ENCODE measurements at regions not wholly inside any gene's neighbourhood (a gene's known extent, or its start where the extent isn't known, plus 50 kb on each side); places are given as distances from the start of the nearest gene placed in this dataset.
A peak's percentile ranks its signal among the peaks of the same experiment; 100 is the strongest.
"Not testable (repeated sequence)": the region's sequence is repeated elsewhere in the genome, so short reads cannot be mapped to it uniquely, and the experiment has no call there.

GRCh38 chr14:105598040-105598763 is 71.8 kb downstream of the TMEM121 start:
- intact Hi-C loops (cut with DNase I); DNase-seq; ATAC-seq (ENCODE audit: poor library complexity): not testable (repeated sequence)

- peak; percentile 29 for ATAC-seq (ENCODE audit: poor library complexity)
- DNase-seq; intact Hi-C loops (cut with DNase I): not testable (repeated sequence)
These were observed 72.7 kb downstream of the TMEM121 start for GRCh38 chr14:105598925-105599586.

GRCh38 chr14:105600195-105600938 is 74.0 kb downstream of the TMEM121 start:
- not testable (repeated sequence) for DNase-seq

GRCh38 chr14:105600939-105601359 is 74.6 kb downstream of the TMEM121 start:
- ATAC-seq (ENCODE audit: poor library complexity) (no peak), DNase-seq (no peak)
- intact Hi-C loops (cut with DNase I) = no loop called here

More at GRCh38 chr14:105600195-105600938, 74.0 kb downstream of the TMEM121 start:
- intact Hi-C loops (cut with DNase I); ATAC-seq (ENCODE audit: poor library complexity): not testable (repeated sequence)

- ATAC-seq (ENCODE audit: poor library complexity) (no peak), DNase-seq (no peak)
- intact Hi-C loops (cut with DNase I) = no loop called here
These were observed 75.2 kb downstream of the TMEM121 start for GRCh38 chr14:105601360-105602242.

- DNase-seq (no peak), ATAC-seq (ENCODE audit: poor library complexity) (no peak)
- intact Hi-C loops (cut with DNase I) = no loop called here
These were observed 75.9 kb downstream of the TMEM121 start for GRCh38 chr14:105602243-105602750.

- no peak for ATAC-seq (ENCODE audit: poor library complexity)
- intact Hi-C loops (cut with DNase I) = no loop called here
- DNase-seq = no peak
These were observed 76.7 kb downstream of the TMEM121 start for GRCh38 chr14:105602799-105603793.

GRCh38 chr14:105604531-105605463 is 78.4 kb downstream of the TMEM121 start:
- DNase-seq; ATAC-seq (ENCODE audit: poor library complexity); intact Hi-C loops (cut with DNase I): not testable (repeated sequence)

GRCh38 chr14:105605464-105606304 is 79.3 kb downstream of the TMEM121 start:
- DNase-seq (no peak), ATAC-seq (ENCODE audit: poor library complexity) (no peak)
- intact Hi-C loops (cut with DNase I) = no loop called here

- DNase-seq; intact Hi-C loops (cut with DNase I); ATAC-seq (ENCODE audit: poor library complexity): not testable (repeated sequence)
These were observed 80.1 kb downstream of the TMEM121 start for GRCh38 chr14:105606305-105606975.

- ATAC-seq (ENCODE audit: poor library complexity) = not testable (repeated sequence)
These were observed 80.6 kb downstream of the TMEM121 start for GRCh38 chr14:105607025-105607424.

GRCh38 chr14:105614987-105615386 is 88.6 kb downstream of the TMEM121 start:
- intact Hi-C loops (cut with DNase I); DNase-seq: not testable (repeated sequence)
- ATAC-seq (ENCODE audit: poor library complexity) = peak; percentile 29

More at GRCh38 chr14:105607025-105607424, 80.6 kb downstream of the TMEM121 start:
- intact Hi-C loops (cut with DNase I); DNase-seq: not testable (repeated sequence)

- intact Hi-C loops (cut with DNase I) = not testable (repeated sequence)
- peak; percentile 29 for ATAC-seq (ENCODE audit: poor library complexity)
- peak; percentile 40 for DNase-seq
These were observed 89.8 kb downstream of the TMEM121 start for GRCh38 chr14:105615986-105616801.

- ATAC-seq (ENCODE audit: poor library complexity) = peak; percentile 12
- intact Hi-C loops (cut with DNase I) = no loop called here
- DNase-seq = peak; percentile 27
These were observed 90.4 kb downstream of the TMEM121 start for GRCh38 chr14:105616802-105617192.

All from Right ventricle myocardium superior (tissue), 1 donor.